Neural progenitor cell (in vitro differentiated cells): ENCODE measurements at regions not wholly inside any gene's neighbourhood (a gene's known extent, or its start where the extent isn't known, plus 50 kb on each side); places are given as distances from the start of the nearest gene placed in this dataset.

Experiments used
- DNase-seq: peaks from one replicate; pipeline ENCODE4 v3.0.0-alpha.2; 2016; ENCODE audit warnings: low spot score
- H2AFZ ChIP-seq: fragments of 200-600 bp; sonication (generic); replicated peaks from 2 replicates; pipeline ENCODE4 v1.6.1; 2016; ENCODE audit warnings: antibody characterized with exemption
- H3F3A ChIP-seq: fragments of 200-600 bp; sonication (generic); 2 replicates; pipeline ENCODE4 v1.6.1; 2016; ENCODE audit warnings: antibody characterized with exemption, low read depth
- H3K27ac ChIP-seq: fragments of 200-600 bp; sonication (generic); 2 replicates; pipeline ENCODE4 v1.5.1; 2016; ENCODE audit warnings: mild to moderate bottlenecking
- H3K27me3 ChIP-seq: fragments of 200-600 bp; sonication (generic); 2 replicates; pipeline ENCODE4 v1.6.1; 2016; ENCODE audit warnings: mild to moderate bottlenecking, moderate library complexity
- H3K36me3 ChIP-seq: fragments of 200-600 bp; sonication (generic); 2 replicates; pipeline ENCODE4 v1.5.1; 2016
- H3K4me1 ChIP-seq: fragments of 200-600 bp; sonication (generic); 2 replicates; pipeline ENCODE4 v1.6.1; 2016; ENCODE audit warnings: mixed run types
- H3K4me2 ChIP-seq: fragments of 200-600 bp; sonication (generic); 2 replicates; pipeline ENCODE4 v1.6.1; 2016
- H3K4me3 ChIP-seq: fragments of 200-600 bp; sonication (generic); 2 replicates; pipeline ENCODE4 v1.5.1; 2016
- H3K79me2 ChIP-seq: fragments of 200-600 bp; sonication (generic); 2 replicates; pipeline ENCODE4 v1.6.1; 2016; ENCODE audit warnings: low read depth
- H3K9ac ChIP-seq: fragments of 200-600 bp; sonication (generic); 2 replicates; pipeline ENCODE4 v1.6.1; 2016
- H3K9me3 ChIP-seq: fragments of 200-600 bp; sonication (generic); 2 replicates; pipeline ENCODE4 v1.5.1; 2016; ENCODE audit warnings: low read depth
- H4K20me1 ChIP-seq: fragments of 200-600 bp; sonication (generic); 2 replicates; pipeline ENCODE4 v1.6.1; 2016; ENCODE audit warnings: low read depth
- H3K27ac Mint-ChIP-seq: 3 replicates; pipeline ENCODE4 v1.8.0; 2021; ENCODE audit warnings: mixed read lengths
- H3K27me3 Mint-ChIP-seq: 2 replicates; pipeline ENCODE4 v1.8.0; 2022; ENCODE audit warnings: low read depth, mild to moderate bottlenecking, inconsistent platforms, moderate library complexity, mixed read lengths; ENCODE audit not compliant: insufficient read depth
- H3K36me3 Mint-ChIP-seq: 3 replicates; pipeline ENCODE4 v1.8.0; 2021; ENCODE audit warnings: mixed read lengths
- H3K4me1 Mint-ChIP-seq: 3 replicates; pipeline ENCODE4 v1.8.0; 2021; ENCODE audit warnings: mixed read lengths
- H3K4me3 Mint-ChIP-seq: 3 replicates; pipeline ENCODE4 v1.8.0; 2021; ENCODE audit warnings: mild to moderate bottlenecking, moderate library complexity, mixed read lengths
- H3K9me3 Mint-ChIP-seq: 3 replicates; pipeline ENCODE4 v1.8.0; 2020; ENCODE audit warnings: mixed read lengths
- CTCF ChIP-seq: fragments of 200-600 bp; sonication (generic); IDR thresholded peaks from 2 replicates; pipeline ENCODE4 v1.5.1; 2017; ENCODE audit warnings: antibody characterized with exemption, mild to moderate bottlenecking
- EZH2 ChIP-seq: fragments of 200-600 bp; sonication (generic); IDR thresholded peaks from 2 replicates; pipeline ENCODE4 v1.6.1; 2017; ENCODE audit warnings: antibody characterized with exemption, mild to moderate bottlenecking, moderate library complexity
- EZH2phosphoT487 ChIP-seq: fragments of 200-600 bp; sonication (generic); IDR thresholded peaks from 2 replicates; pipeline ENCODE4 v1.6.1; 2017; ENCODE audit warnings: antibody characterized with exemption

GRCh38 chr5:99998319-99998718 lies 536.9 kb upstream of the FAM174A start:
- no peaks in the 10 kb centered on the region for H3K9me3 ChIP-seq
- TF ChIP-seq EZH2 (no peak), CTCF (no peak), EZH2phosphoT487 (no peak)

DNA sequence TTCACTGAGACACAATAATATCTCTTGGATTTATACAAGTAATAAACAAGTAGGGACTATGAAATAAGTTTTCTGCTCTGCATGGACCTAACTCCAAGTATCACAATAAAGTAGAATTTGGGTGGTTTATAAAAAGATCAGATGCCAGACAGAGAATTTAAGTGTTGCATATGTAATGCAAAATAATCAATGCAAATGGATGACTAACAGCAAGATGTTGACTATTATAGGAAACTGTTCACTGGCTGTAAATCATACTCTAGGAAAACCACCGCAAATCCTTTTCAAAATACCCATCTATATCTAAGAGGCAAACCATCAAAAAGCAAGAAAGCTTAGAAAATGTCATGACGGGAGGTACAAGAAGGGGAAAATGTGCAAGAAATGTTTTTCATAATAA lies 539.8 kb upstream of the FAM174A start:
- no peak overlapping the region for H3K4me3 ChIP-seq
- H3K4me1 ChIP-seq, result no peaks in the 10 kb centered on the region
- TF ChIP-seq EZH2 (no peak), CTCF (no peak), EZH2phosphoT487 (no peak)
- no peaks in the 10 kb centered on the region for H3K79me2 ChIP-seq
- Mint-ChIP-seq H3K36me3 (no peaks in the 10 kb centered on the region), H3K4me1 (no peaks in the 10 kb centered on the region), H3K27ac (no peak overlapping the region), H3K4me3 (no peak overlapping the region), H3K27me3 (no peaks in the 10 kb centered on the region), H3K9me3 (no peaks in the 10 kb centered on the region)
- H3K4me2 ChIP-seq, result no peak overlapping the region
- H3F3A ChIP-seq, result no peaks in the 10 kb centered on the region
- no peak overlapping the region for H3K27ac ChIP-seq
- no peaks in the 10 kb centered on the region for H4K20me1 ChIP-seq
- H2AFZ ChIP-seq, result no peak overlapping the region
- no peaks in the 10 kb centered on the region for H3K27me3 ChIP-seq
- no peak overlapping the region for H3K9ac ChIP-seq
- H3K36me3 ChIP-seq, result no peaks in the 10 kb centered on the region
- H3K9me3 ChIP-seq, result no peaks in the 10 kb centered on the region
- DNase-seq, result no peak

More at GRCh38 chr5:99998319-99998718, 536.9 kb upstream of the FAM174A start:
- no peak overlapping the region for H3K27ac Mint-ChIP-seq
- no peak overlapping the region for H3K9ac ChIP-seq
- no peak overlapping the region for H2AFZ ChIP-seq
- no peak overlapping the region for H3K4me2 ChIP-seq
- H3F3A ChIP-seq, result no peaks in the 10 kb centered on the region
- no peak for DNase-seq
- H3K4me3 Mint-ChIP-seq, result no peak overlapping the region
- no peaks in the 10 kb centered on the region for H4K20me1 ChIP-seq
- H3K9me3 Mint-ChIP-seq, result no peaks in the 10 kb centered on the region
- no peaks in the 10 kb centered on the region for H3K27me3 Mint-ChIP-seq
- H3K27me3 ChIP-seq, result no peaks in the 10 kb centered on the region
- no peaks in the 10 kb centered on the region for H3K36me3 Mint-ChIP-seq
- no peaks in the 10 kb centered on the region for H3K4me1 Mint-ChIP-seq
- no peak overlapping the region for H3K27ac ChIP-seq
- H3K4me3 ChIP-seq, result no peak overlapping the region
- no peaks in the 10 kb centered on the region for H3K4me1 ChIP-seq
- H3K36me3 ChIP-seq, result no peaks in the 10 kb centered on the region
- no peaks in the 10 kb centered on the region for H3K79me2 ChIP-seq

DNA sequence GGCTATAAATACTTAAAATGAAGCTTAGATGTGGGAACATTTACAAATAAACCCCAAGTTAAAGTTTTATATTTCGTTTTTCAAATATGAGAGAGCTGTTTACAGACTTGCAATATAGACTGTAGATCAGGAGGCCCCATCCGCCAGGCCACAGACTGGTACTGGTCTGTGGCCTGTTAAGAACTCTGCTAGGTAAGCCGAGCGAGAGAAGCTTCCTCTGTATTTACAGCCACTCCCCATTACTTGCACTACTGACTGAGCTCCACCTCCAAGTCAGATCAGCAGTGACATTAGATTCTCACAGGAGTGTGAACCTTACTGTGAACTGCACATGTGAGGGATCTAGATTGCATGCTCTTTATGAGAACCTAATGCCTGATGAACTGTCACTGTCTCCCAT lies 561.4 kb upstream of the FAM174A start:
- Mint-ChIP-seq H3K27ac (no peak overlapping the region), H3K9me3 (peaks cover 2% of the 10 kb centered on the region), H3K4me3 (no peak overlapping the region), H3K27me3 (no peaks in the 10 kb centered on the region), H3K36me3 (no peaks in the 10 kb centered on the region), H3K4me1 (peaks cover 6% of the 10 kb centered on the region)
- H3F3A ChIP-seq, result no peaks in the 10 kb centered on the region
- H3K79me2 ChIP-seq, result no peaks in the 10 kb centered on the region
- H3K4me2 ChIP-seq, result no peak overlapping the region
- H3K36me3 ChIP-seq, result no peaks in the 10 kb centered on the region
- H3K9me3 ChIP-seq, result no peaks in the 10 kb centered on the region
- H3K4me3 ChIP-seq, result no peak overlapping the region
- no peak for TF ChIP-seq CTCF
- TF ChIP-seq EZH2, result no peak
- no peak for TF ChIP-seq EZH2phosphoT487
- H4K20me1 ChIP-seq, result no peaks in the 10 kb centered on the region
- H2AFZ ChIP-seq, result no peak overlapping the region
- H3K9ac ChIP-seq, result no peak overlapping the region
- no peaks in the 10 kb centered on the region for H3K4me1 ChIP-seq
- H3K27me3 ChIP-seq, result no peaks in the 10 kb centered on the region
- DNase-seq, result no peak
- H3K27ac ChIP-seq, result no peak overlapping the region
